ENCODE measurements at regions not wholly inside any gene's neighbourhood (a gene's known extent, or its start where the extent isn't known, plus 50 kb on each side); places are given as distances from the start of the nearest gene placed in this dataset.
"Not testable (repeated sequence)": the region's sequence is repeated elsewhere in the genome, so short reads cannot be mapped to it uniquely, and the experiment has no call there.

- DNase-seq (ENCODE audit: low read depth), result no peak
Measured at GRCh38 chr9:85487872-85488271, 253.9 kb downstream of the AGTPBP1 start.

GRCh38 chr9:85484235-85484634 lies 257.5 kb downstream of the AGTPBP1 start:
- no peak for DNase-seq (ENCODE audit: low read depth)

GRCh38 chr9:85483208-85483607 lies 258.5 kb downstream of the AGTPBP1 start:
- DNase-seq (ENCODE audit: low read depth), result no peak

GRCh38 chr9:85479305-85479704 lies 262.4 kb downstream of the AGTPBP1 start:
- no peak for DNase-seq (ENCODE audit: low read depth)

- DNase-seq (ENCODE audit: low read depth), result no peak
Measured at GRCh38 chr9:85478847-85479246, 262.9 kb downstream of the AGTPBP1 start.

GRCh38 chr9:85474896-85475295 lies 266.9 kb downstream of the AGTPBP1 start:
- not testable (repeated sequence) for DNase-seq (ENCODE audit: low read depth)

- no peak for DNase-seq (ENCODE audit: low read depth)
Measured at GRCh38 chr9:85471791-85472190, 270.0 kb downstream of the AGTPBP1 start.

- DNase-seq (ENCODE audit: low read depth), result no peak
Measured at GRCh38 chr9:85469041-85469440, 272.7 kb downstream of the AGTPBP1 start.

GRCh38 chr9:85466834-85467233 lies 274.9 kb downstream of the AGTPBP1 start:
- no peak for DNase-seq (ENCODE audit: low read depth)

GRCh38 chr9:85458114-85458864 lies 283.5 kb downstream of the AGTPBP1 start:
- DNase-seq (ENCODE audit: low read depth), result not testable (repeated sequence)

- DNase-seq (ENCODE audit: low read depth), result no peak
Measured at GRCh38 chr9:85453850-85454249, 287.9 kb downstream of the AGTPBP1 start.

GRCh38 chr9:85452841-85453240 lies 288.9 kb downstream of the AGTPBP1 start:
- no peak for DNase-seq (ENCODE audit: low read depth)

- DNase-seq (ENCODE audit: low read depth), result no peak
Measured at GRCh38 chr9:85451680-85452079, 290.1 kb downstream of the AGTPBP1 start.

- no peak for DNase-seq (ENCODE audit: low read depth)
Measured at GRCh38 chr9:85445887-85446286, 295.9 kb downstream of the AGTPBP1 start.

GRCh38 chr9:85444243-85444642 lies 297.5 kb downstream of the AGTPBP1 start:
- DNase-seq (ENCODE audit: low read depth), result no peak

- no peak for DNase-seq (ENCODE audit: low read depth)
Measured at GRCh38 chr9:85443190-85443598, 298.6 kb downstream of the AGTPBP1 start.

GRCh38 chr9:85439791-85440190 lies 302.0 kb downstream of the AGTPBP1 start:
- no peak for DNase-seq (ENCODE audit: low read depth)

- not testable (repeated sequence) for DNase-seq (ENCODE audit: low read depth)
Measured at GRCh38 chr9:85433956-85434355, 307.8 kb downstream of the AGTPBP1 start.

- DNase-seq (ENCODE audit: low read depth), result not testable (repeated sequence)
Measured at GRCh38 chr9:85433551-85433950, 308.2 kb downstream of the AGTPBP1 start.

GRCh38 chr9:85433046-85433445 lies 308.7 kb downstream of the AGTPBP1 start:
- DNase-seq (ENCODE audit: low read depth), result no peak

GRCh38 chr9:85432599-85432998 lies 309.2 kb downstream of the AGTPBP1 start:
- no peak for DNase-seq (ENCODE audit: low read depth)

- no peak for DNase-seq (ENCODE audit: low read depth)
Measured at GRCh38 chr9:85431339-85432102, 310.2 kb downstream of the AGTPBP1 start.

- DNase-seq (ENCODE audit: low read depth), result no peak
Measured at GRCh38 chr9:85430659-85431338, 311.0 kb downstream of the AGTPBP1 start.
